SH-SY5Y (cell line): ENCODE measurements at regions not wholly inside any gene's neighbourhood (a gene's known extent, or its start where the extent isn't known, plus 50 kb on each side); places are given as distances from the start of the nearest gene placed in this dataset.

Experiments
- GATA2 ChIP-seq: IDR thresholded peaks from 2 replicates; pipeline ENCODE4 v1.6.1; 2011; ENCODE audit warnings: mild to moderate bottlenecking, low read depth, low read length
- GATA3 ChIP-seq: IDR thresholded peaks from 2 replicates; pipeline ENCODE4 v1.6.1; 2011; ENCODE audit warnings: low read depth, mild to moderate bottlenecking, low read length, moderate library complexity

- TF ChIP-seq GATA3 (no peak), GATA2 (no peak)
These were observed 93.0 kb downstream of the APIP start for GRCh38 chr11:34823197-34823596.
